ENCODE measurements at regions not wholly inside any gene's neighbourhood (a gene's known extent, or its start where the extent isn't known, plus 50 kb on each side); places are given as distances from the start of the nearest gene placed in this dataset.

- TF ChIP-seq ZZZ3 (CRISPR knock-in tag; IDR thresholded peaks at IDR 0.05; ENCODE audit: borderline replicate concordance) (no peak), AKAP8 (CRISPR knock-in tag; IDR thresholded peaks at IDR 0.05) (no peak), RXRA (CRISPR knock-in tag; IDR thresholded peaks at IDR 0.05) (no peak), ZNF598 (CRISPR knock-in tag; IDR thresholded peaks at IDR 0.05; ENCODE audit: borderline replicate concordance) (no peak), ZNF335 (CRISPR knock-in tag; IDR thresholded peaks at IDR 0.05) (peak; percentile 35; the same call in 1 of the 2 replicates), NFAT5 (CRISPR knock-in tag; IDR thresholded peaks at IDR 0.05) (no peak), ZNF816 (CRISPR knock-in tag; IDR thresholded peaks at IDR 0.05; ENCODE audit: borderline replicate concordance) (0 out of 2 replicates have a peak, but pooled peaks have one; percentile 32), GATA4 (IDR thresholded peaks at IDR 0.05; ENCODE audit: borderline replicate concordance, low read depth) (no peak), TEAD3 (CRISPR knock-in tag; optimal IDR thresholded peaks at IDR 0.05; ENCODE audit: borderline replicate concordance) (peak; percentile 45), CHCHD3 (CRISPR knock-in tag; IDR thresholded peaks at IDR 0.05) (no peak), ATM (IDR thresholded peaks at IDR 0.05; ENCODE audit: borderline replicate concordance) (no peak), HNRNPL (IDR thresholded peaks at IDR 0.05; ENCODE audit: low read depth, low read length) (no peak), LBX2 (CRISPR knock-in tag; IDR thresholded peaks at IDR 0.05; ENCODE audit: borderline replicate concordance) (no peak), MED8 (CRISPR knock-in tag; IDR thresholded peaks at IDR 0.05; ENCODE audit: insufficient replicate concordance) (no peak), ZSCAN25 (CRISPR knock-in tag; IDR thresholded peaks at IDR 0.05) (no peak), ZNF432 (CRISPR knock-in tag; IDR thresholded peaks at IDR 0.05; ENCODE audit: borderline replicate concordance) (no peak), ZNF768 (CRISPR knock-in tag; IDR thresholded peaks at IDR 0.05) (no peak), ZNF773 (CRISPR knock-in tag; IDR thresholded peaks at IDR 0.05; ENCODE audit: borderline replicate concordance) (no peak), DNMT1 (CRISPR knock-in tag; IDR thresholded peaks at IDR 0.05) (no peak), RBFOX2 (IDR thresholded peaks at IDR 0.05; ENCODE audit: low read depth, low read length) (0 out of 2 replicates have a peak, but pooled peaks have one; percentile 33), PPARG (CRISPR knock-in tag; conservative IDR thresholded peaks at IDR 0.05) (peak; percentile 56; the same call in 1 of the 2 replicates), REXO4 (CRISPR knock-in tag; IDR thresholded peaks at IDR 0.05; ENCODE audit: borderline replicate concordance) (no peak), ZNF883 (CRISPR knock-in tag; IDR thresholded peaks at IDR 0.05; ENCODE audit: not compliant biosample characterization) (no peak), SKI (IDR thresholded peaks at IDR 0.05; ENCODE audit: partially characterized antibody) (no peak)
Measured at GRCh38 chr20:6704132-6704861, 63.2 kb upstream of the BMP2 start (continued).
